IMR-90 (cell line): ENCODE measurements at regions not wholly inside any gene's neighbourhood (a gene's known extent, or its start where the extent isn't known, plus 50 kb on each side); places are given as distances from the start of the nearest gene placed in this dataset.

Source experiments
- ATAC-seq: fragments of 200-7000 bp; cut with Tn5 transposase; 2 replicates; pipeline ENCODE4 v1.9.1; 2020; ENCODE audit warnings: low read depth, mild to moderate bottlenecking, moderate library complexity
- BruUV-seq: library from RNA; stranded (reverse); fragments of 400-500 nt; replicated peaks from 2 replicates; lab custom pipeline; 2021; lab: Mats Ljungman, UMichigan
- CTCF ChIA-PET: fragments of 300-600 bp; formaldehyde crosslinking; extraction: SDS; loops from one replicate; lab custom pipeline; 2021; ENCODE audit warnings: antibody characterized with exemption; lab: Yijun Ruan, JAX
- POLR2A ChIA-PET: fragments of 300-600 bp; sonication (Branson Sonifier 250); formaldehyde crosslinking; loops from one replicate; lab custom pipeline; 2022; ENCODE audit warnings: antibody characterized with exemption; ENCODE audit not compliant: unreplicated experiment; lab: Charles Lee
- DNase-seq: peaks from one replicate; pipeline ENCODE4 v3.0.0; 2013
- H2AFZ ChIP-seq: replicated peaks from 2 replicates; pipeline ENCODE3; 2013; ENCODE audit warnings: low read length, mild to moderate bottlenecking; ENCODE audit not compliant: poor library complexity
- H2AK5ac ChIP-seq: 2 replicates; pipeline ENCODE4 v1.6.1; 2013; ENCODE audit warnings: low read depth, low read length, inconsistent platforms
- H2AK9ac ChIP-seq: replicated peaks from 2 replicates; pipeline ENCODE3; 2013; ENCODE audit warnings: mild to moderate bottlenecking, low read depth, low read length, moderate library complexity; ENCODE audit not compliant: poor library complexity
- H2BK120ac ChIP-seq: 2 replicates; pipeline ENCODE4 v1.6.1; 2013; ENCODE audit warnings: low read depth, low read length, inconsistent platforms
- H2BK15ac ChIP-seq: 3 replicates; pipeline ENCODE4 v1.6.1; 2013; ENCODE audit warnings: low read depth, low read length, inconsistent platforms
- H2BK20ac ChIP-seq: 2 replicates; pipeline ENCODE4 v1.6.1; 2013; ENCODE audit warnings: low read depth, mild to moderate bottlenecking, inconsistent platforms, low read length, moderate library complexity
- H2BK5ac ChIP-seq: 2 replicates; pipeline ENCODE4 v1.6.1; 2013; ENCODE audit warnings: mild to moderate bottlenecking, low read depth, low read length, inconsistent platforms; ENCODE audit not compliant: poor library complexity, severe bottlenecking
- H3K14ac ChIP-seq: replicated peaks from 2 replicates; pipeline ENCODE4 v1.6.1; 2013; ENCODE audit warnings: low read depth, low read length, inconsistent platforms
- H3K18ac ChIP-seq: 2 replicates; pipeline ENCODE4 v1.6.1; 2013; ENCODE audit warnings: low read depth, low read length, control low read depth
- H3K23ac ChIP-seq: 2 replicates; pipeline ENCODE4 v1.6.1; 2013; ENCODE audit warnings: low read depth, low read length, inconsistent platforms
- H3K27ac ChIP-seq: 2 replicates; pipeline ENCODE4 v1.5.1; 2013; ENCODE audit warnings: mild to moderate bottlenecking, control low read depth, low read length; ENCODE audit not compliant: insufficient read depth
- H3K27me3 ChIP-seq: 2 replicates; pipeline ENCODE4 v1.6.1; 2013; ENCODE audit warnings: low read length; ENCODE audit not compliant: control insufficient read depth, insufficient read depth
- H3K36me3 ChIP-seq: 2 replicates; pipeline ENCODE4 v1.6.1; 2013; ENCODE audit warnings: low read length, mixed read lengths; ENCODE audit not compliant: control insufficient read depth, insufficient read depth
- H3K4ac ChIP-seq: 2 replicates; pipeline ENCODE4 v1.6.1; 2013; ENCODE audit warnings: low read depth, low read length, inconsistent platforms
- H3K4me1 ChIP-seq: 2 replicates; pipeline ENCODE4 v1.6.1; 2013; ENCODE audit warnings: low read length, mixed read lengths; ENCODE audit not compliant: control insufficient read depth, insufficient read depth
- H3K4me2 ChIP-seq: 2 replicates; pipeline ENCODE4 v1.6.1; 2013; ENCODE audit warnings: low read depth, mild to moderate bottlenecking, control low read depth, low read length, moderate library complexity
- H3K4me3 ChIP-seq: 2 replicates; pipeline ENCODE4 v1.5.1; 2013; ENCODE audit warnings: low read depth, mild to moderate bottlenecking, control low read depth, low read length, moderate library complexity; ENCODE audit not compliant: insufficient read depth
- H3K56ac ChIP-seq: 2 replicates; pipeline ENCODE4 v1.6.1; 2013; ENCODE audit warnings: low read length, inconsistent platforms; ENCODE audit not compliant: insufficient read depth; ENCODE audit errors: extremely low read depth
- H3K79me1 ChIP-seq, 2 experiments: 2 replicates each; pipeline ENCODE4 v1.6.1; 2013; ENCODE audit warnings: low read length in 2 of 2, inconsistent platforms in 1 of 2, low read depth in 1 of 2
- H3K9ac ChIP-seq: 2 replicates; pipeline ENCODE4 v1.6.1; 2013; ENCODE audit warnings: low read depth, low read length, control low read depth
- H3K9me1 ChIP-seq: 2 replicates; pipeline ENCODE4 v1.6.1; 2013; ENCODE audit warnings: low read length, inconsistent platforms; ENCODE audit not compliant: insufficient read depth
- H3K9me3 ChIP-seq: 2 replicates; pipeline ENCODE4 v1.6.1; 2013; ENCODE audit warnings: low read length; ENCODE audit not compliant: control insufficient read depth, insufficient read depth
- H4K20me1 ChIP-seq: 2 replicates; pipeline ENCODE4 v1.6.1; 2013; ENCODE audit warnings: low read length, inconsistent platforms; ENCODE audit not compliant: insufficient read depth
- H4K5ac ChIP-seq: 2 replicates; pipeline ENCODE4 v1.6.1; 2013; ENCODE audit warnings: mild to moderate bottlenecking, low read depth, low read length, control low read depth
- H4K8ac ChIP-seq, 2 experiments: 2 replicates each; pipeline ENCODE4 v1.6.1; 2013; ENCODE audit warnings: low read depth in 2 of 2, low read length in 2 of 2, control low read depth in 1 of 2, inconsistent platforms in 1 of 2
- H4K91ac ChIP-seq: 2 replicates; pipeline ENCODE4 v1.6.1; 2013; ENCODE audit warnings: low read depth, low read length, inconsistent platforms; ENCODE audit not compliant: insufficient read depth
- BHLHE40 ChIP-seq: fragments of 150-350 bp; IDR thresholded peaks from 2 replicates; pipeline ENCODE4 v1.6.1; 2016; ENCODE audit warnings: mild to moderate bottlenecking, low read depth, low read length
- CEBPB ChIP-seq: IDR thresholded peaks from 2 replicates; pipeline ENCODE4 v1.6.1; 2012; ENCODE audit warnings: low read depth, low read length, improper control_type of control experiment
- CHD1 ChIP-seq: IDR thresholded peaks from 2 replicates; pipeline ENCODE4 v1.6.1; 2012; ENCODE audit warnings: low read depth, low read length, improper control_type of control experiment
- ELK1 ChIP-seq: fragments of 150-350 bp; IDR thresholded peaks from 2 replicates; pipeline ENCODE4 v1.6.1; 2016; ENCODE audit warnings: low read depth, mild to moderate bottlenecking, low read length, moderate library complexity, borderline replicate concordance
- FOS ChIP-seq: fragments of 150-350 bp; IDR thresholded peaks from 2 replicates; pipeline ENCODE4 v1.6.1; 2016; ENCODE audit warnings: low read depth, low read length
- MAFK ChIP-seq: IDR thresholded peaks from 2 replicates; pipeline ENCODE4 v1.6.1; 2012; ENCODE audit warnings: low read depth, low read length, improper control_type of control experiment
- MAZ ChIP-seq: IDR thresholded peaks from 2 replicates; pipeline ENCODE4 v1.6.1; 2012; ENCODE audit warnings: low read depth, mild to moderate bottlenecking, low read length, improper control_type of control experiment, moderate library complexity, borderline replicate concordance
- MXI1 ChIP-seq: IDR thresholded peaks from 2 replicates; pipeline ENCODE4 v1.6.1; 2012; ENCODE audit warnings: low read depth, mild to moderate bottlenecking, low read length, moderate library complexity, borderline replicate concordance
- NFE2L2 ChIP-seq: fragments of 150-350 bp; IDR thresholded peaks from 2 replicates; pipeline ENCODE4 v1.6.1; 2016; ENCODE audit warnings: low read depth, mild to moderate bottlenecking, low read length
- POLR2A ChIP-seq: IDR thresholded peaks from 2 replicates; pipeline ENCODE4 v1.6.1; 2012; ENCODE audit warnings: mild to moderate bottlenecking, low read depth, low read length
- RAD21 ChIP-seq: IDR thresholded peaks from 2 replicates; pipeline ENCODE4 v1.6.1; 2012; ENCODE audit warnings: low read length, improper control_type of control experiment
- RCOR1 ChIP-seq: IDR thresholded peaks from 2 replicates; pipeline ENCODE4 v1.6.1; 2012; ENCODE audit warnings: mild to moderate bottlenecking, low read length, improper control_type of control experiment; ENCODE audit not compliant: insufficient replicate concordance
- RFX5 ChIP-seq: IDR thresholded peaks from 2 replicates; pipeline ENCODE4 v1.8.0; 2012; ENCODE audit warnings: low read depth, mild to moderate bottlenecking, low read length, moderate library complexity
- SMC3 ChIP-seq: fragments of 150-350 bp; IDR thresholded peaks from 2 replicates; pipeline ENCODE4 v1.6.1; 2016; ENCODE audit warnings: low read depth, mild to moderate bottlenecking, antibody characterized with exemption, low read length, moderate library complexity
- WGBS, 2 experiments: methylation state at CpG; one replicate each; pipeline versions ENCODE4 v1.1.5 to v1.1.7; 2013; ENCODE audit warnings: missing lambda C conversion rate in 2 of 2; ENCODE audit not compliant: insufficient read length in 1 of 2; ENCODE audit errors: extremely low coverage in 2 of 2; 5-methylcytosine and 5-hydroxymethylcytosine counted together
- dilution Hi-C: fragments of 300-500 bp; cut with HindIII; formaldehyde crosslinking; loops from one replicate; pipeline ENCODE4 v1.14.3; 2018; ENCODE audit warnings: low sequenced_read_pairs; ENCODE audit not compliant: unreplicated experiment
- in situ Hi-C: fragments of 300-500 bp; cut with MboI; formaldehyde crosslinking; loops from 3 replicates; pipeline ENCODE4 v1.14.3; 2019; ENCODE audit warnings: low sequenced_read_pairs, inconsistent platforms, mixed read lengths
- intact Hi-C: fragments of 100-400 bp; cut with micrococcal nuclease; formaldehyde crosslinking; loops from 2 replicates; pipeline ENCODE4 v1.10.0; 2022
- TF ChIP-seq, protein P1 (sequence below): conservative IDR thresholded peaks from 2 replicates; pipeline ENCODE4 v1.5.1; 2012; ENCODE audit warnings: mild to moderate bottlenecking, low read depth, low read length, improper control_type of control experiment
- TF ChIP-seq, protein P2 (sequence below): fragments of 150-350 bp; IDR thresholded peaks from 2 replicates; pipeline ENCODE4 v1.6.1; 2017; ENCODE audit warnings: mild to moderate bottlenecking, antibody characterized with exemption, low read length, low read depth

DNA sequence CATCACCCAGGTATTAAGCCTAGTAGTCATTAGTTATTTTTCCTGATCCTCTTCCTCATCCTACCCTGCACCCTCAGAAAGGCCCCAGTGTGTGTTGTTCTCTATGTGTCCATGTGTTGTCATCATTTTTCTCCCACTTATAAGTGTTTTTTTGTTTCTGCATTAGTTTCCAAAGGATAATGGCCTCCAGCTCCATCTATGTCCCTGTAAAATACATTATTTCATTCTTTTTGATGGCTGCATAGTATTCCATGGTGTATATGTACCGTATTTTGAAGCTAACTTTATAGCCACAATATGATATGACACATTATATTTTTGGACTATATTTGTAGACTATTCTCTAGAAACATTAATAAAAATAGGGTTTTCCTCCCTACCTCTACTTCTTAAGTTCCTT lies 324.4 kb upstream of the EDIL3 start:
- Histone ChIP-seq H4K8ac (no peak overlapping the region), H3K27ac (no peak overlapping the region), H3K4ac (no peak overlapping the region), H2AK5ac (no peak overlapping the region), H3K9me3 (no peaks in the 10 kb centered on the region), H3K27me3 (no peaks in the 10 kb centered on the region), H3K9me1 (no peaks in the 10 kb centered on the region), H4K20me1 (no peaks in the 10 kb centered on the region), H3K4me3 (no peak overlapping the region), H3K4me1 (no peaks in the 10 kb centered on the region), H3K4me2 (no peak overlapping the region), H2BK120ac (no peak overlapping the region), H3K56ac (no peak overlapping the region), H3K36me3 (no peaks in the 10 kb centered on the region), H4K5ac (no peak overlapping the region), H2BK5ac (no peak overlapping the region), H3K14ac (no peak overlapping the region), H3K18ac (no peak overlapping the region), H2AFZ (no peak overlapping the region), H2BK20ac (no peak overlapping the region), H3K9ac (no peak overlapping the region), H4K91ac (no peak overlapping the region), H2BK15ac (no peak overlapping the region), H3K23ac (no peak overlapping the region), H2AK9ac (no peak overlapping the region), H3K79me1 (no peaks in the 10 kb centered on the region)
- ChIA-PET POLR2A (no interaction called here), CTCF (no interaction called here)
- BruUV-seq, result no TSS peak
- dilution Hi-C loops, result no loop called here
- no peak for TF ChIP-seq MAFK
- TF ChIP-seq, protein P1, sequence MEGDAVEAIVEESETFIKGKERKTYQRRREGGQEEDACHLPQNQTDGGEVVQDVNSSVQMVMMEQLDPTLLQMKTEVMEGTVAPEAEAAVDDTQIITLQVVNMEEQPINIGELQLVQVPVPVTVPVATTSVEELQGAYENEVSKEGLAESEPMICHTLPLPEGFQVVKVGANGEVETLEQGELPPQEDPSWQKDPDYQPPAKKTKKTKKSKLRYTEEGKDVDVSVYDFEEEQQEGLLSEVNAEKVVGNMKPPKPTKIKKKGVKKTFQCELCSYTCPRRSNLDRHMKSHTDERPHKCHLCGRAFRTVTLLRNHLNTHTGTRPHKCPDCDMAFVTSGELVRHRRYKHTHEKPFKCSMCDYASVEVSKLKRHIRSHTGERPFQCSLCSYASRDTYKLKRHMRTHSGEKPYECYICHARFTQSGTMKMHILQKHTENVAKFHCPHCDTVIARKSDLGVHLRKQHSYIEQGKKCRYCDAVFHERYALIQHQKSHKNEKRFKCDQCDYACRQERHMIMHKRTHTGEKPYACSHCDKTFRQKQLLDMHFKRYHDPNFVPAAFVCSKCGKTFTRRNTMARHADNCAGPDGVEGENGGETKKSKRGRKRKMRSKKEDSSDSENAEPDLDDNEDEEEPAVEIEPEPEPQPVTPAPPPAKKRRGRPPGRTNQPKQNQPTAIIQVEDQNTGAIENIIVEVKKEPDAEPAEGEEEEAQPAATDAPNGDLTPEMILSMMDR, result no peak
- TF ChIP-seq BHLHE40, result no peak
- TF ChIP-seq CEBPB, result no peak
- no peak for TF ChIP-seq MAZ
- no peak for TF ChIP-seq RCOR1
- no peak for TF ChIP-seq FOS
- TF ChIP-seq RAD21, result no peak
- no peak for TF ChIP-seq NFE2L2
- no peak for TF ChIP-seq SMC3
- no peak for TF ChIP-seq MXI1
- TF ChIP-seq, protein P2, sequence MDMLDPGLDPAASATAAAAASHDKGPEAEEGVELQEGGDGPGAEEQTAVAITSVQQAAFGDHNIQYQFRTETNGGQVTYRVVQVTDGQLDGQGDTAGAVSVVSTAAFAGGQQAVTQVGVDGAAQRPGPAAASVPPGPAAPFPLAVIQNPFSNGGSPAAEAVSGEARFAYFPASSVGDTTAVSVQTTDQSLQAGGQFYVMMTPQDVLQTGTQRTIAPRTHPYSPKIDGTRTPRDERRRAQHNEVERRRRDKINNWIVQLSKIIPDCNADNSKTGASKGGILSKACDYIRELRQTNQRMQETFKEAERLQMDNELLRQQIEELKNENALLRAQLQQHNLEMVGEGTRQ, result no peak
- TF ChIP-seq ELK1, result no peak
- TF ChIP-seq RFX5, result no peak
- no peak for TF ChIP-seq POLR2A
- TF ChIP-seq CHD1, result no peak
- WGBS, 2 experiments, result no CpG with 5 or more reads among the region's 1 CpG
- intact Hi-C loops, result no loop called here
- in situ Hi-C loops, result no loop called here
- DNase-seq, result no peak
- ATAC-seq, result no peak
